IMR-90 (cell line): ENCODE measurements at regions not wholly inside any gene's neighbourhood (a gene's known extent, or its start where the extent isn't known, plus 50 kb on each side); places are given as distances from the start of the nearest gene placed in this dataset.

ENCODE experiments used
- CTCF ChIP-seq: conservative IDR thresholded peaks from 2 replicates; pipeline ENCODE4 v1.5.1; 2012; ENCODE audit warnings: mild to moderate bottlenecking, low read depth, low read length, improper control_type of control experiment
- FOS ChIP-seq: fragments of 150-350 bp; IDR thresholded peaks from 2 replicates; pipeline ENCODE4 v1.6.1; 2016; ENCODE audit warnings: low read depth, low read length
- POLR2A ChIP-seq: IDR thresholded peaks from 2 replicates; pipeline ENCODE4 v1.6.1; 2012; ENCODE audit warnings: mild to moderate bottlenecking, low read depth, low read length

- TF ChIP-seq FOS (no peak), CTCF (no peak), POLR2A (no peak)
These were observed 277.0 kb upstream of the B3GALT2 start for GRCh38 chr1:193463326-193463932.
